Fibroblast of lung (primary cell): ENCODE measurements at regions not wholly inside any gene's neighbourhood (a gene's known extent, or its start where the extent isn't known, plus 50 kb on each side); places are given as distances from the start of the nearest gene placed in this dataset.
A peak's percentile ranks its signal among the peaks of the same experiment; 100 is the strongest.

Source experiments
- DNase-seq, 2 donors: peaks; one replicate each; pipeline versions ENCODE4 v3.0.0 to v3.0.0-alpha.2; 2010; ENCODE audit warnings: low read depth in 2 of 2
- H2AFZ ChIP-seq: 2 replicates; pipeline ENCODE4 v1.5.1; 2012; ENCODE audit warnings: low read length, control low read depth, inconsistent platforms
- H3K27ac ChIP-seq: 2 replicates; pipeline ENCODE4 v1.5.1; 2011; ENCODE audit warnings: low read length, control low read depth; ENCODE audit not compliant: insufficient read depth
- H3K27me3 ChIP-seq: 2 replicates; pipeline ENCODE4 v1.5.1; 2011; ENCODE audit warnings: mild to moderate bottlenecking, low read length; ENCODE audit not compliant: control insufficient read depth, insufficient read depth
- H3K36me3 ChIP-seq: 2 replicates; pipeline ENCODE4 v1.5.1; 2011; ENCODE audit warnings: low read length; ENCODE audit not compliant: control insufficient read depth, insufficient read depth
- H3K4me1 ChIP-seq: 2 replicates; pipeline ENCODE4 v1.5.1; 2011; ENCODE audit warnings: low read length; ENCODE audit not compliant: control insufficient read depth, insufficient read depth; ENCODE audit errors: extremely low read depth
- H3K4me2 ChIP-seq: 2 replicates; pipeline ENCODE4 v1.5.1; 2011; ENCODE audit warnings: low read length, control low read depth; ENCODE audit not compliant: insufficient read depth; ENCODE audit errors: extremely low read depth
- H3K4me3 ChIP-seq, 4 experiments: fragments of 200-600 bp in 1 of 4; sonication (generic) in 1 of 4; replicated peaks in 1 of 4; 2 replicates each; pipeline ENCODE4 v1.5.1; 2011 to 2016; ENCODE audit warnings: low read length in 4 of 4, low read depth in 3 of 4, mild to moderate bottlenecking in 3 of 4, control low read depth in 2 of 4, inconsistent platforms in 1 of 4, mixed read lengths in 1 of 4; ENCODE audit not compliant: insufficient read depth in 1 of 4; ENCODE audit errors: control extremely low read depth in 1 of 4
- H3K79me2 ChIP-seq: 2 replicates; pipeline ENCODE4 v1.5.1; 2012; ENCODE audit warnings: mild to moderate bottlenecking, low read length, inconsistent platforms; ENCODE audit not compliant: control insufficient read depth, insufficient read depth
- H3K9ac ChIP-seq: 2 replicates; pipeline ENCODE4 v1.5.1; 2011; ENCODE audit warnings: mild to moderate bottlenecking, low read length, control low read depth; ENCODE audit not compliant: insufficient read depth
- H3K9me3 ChIP-seq: 2 replicates; pipeline ENCODE4 v1.5.1; 2012; ENCODE audit warnings: low read depth, low read length; ENCODE audit not compliant: control insufficient read depth, insufficient read depth
- H4K20me1 ChIP-seq: 2 replicates; pipeline ENCODE4 v1.5.1; 2011; ENCODE audit warnings: low read length; ENCODE audit not compliant: control insufficient read depth, insufficient read depth; ENCODE audit errors: extremely low read depth
- CTCF ChIP-seq, 2 donors: IDR thresholded peaks in 1 of 2; conservative IDR thresholded peaks in 1 of 2; 1 replicate in 1 of 2; 2 replicates in 1 of 2; pipeline ENCODE4 v1.5.1; 2011 to 2012; ENCODE audit warnings: low read length in 2 of 2, control low read depth in 1 of 2, inconsistent platforms in 1 of 2, low read depth in 1 of 2, mild to moderate bottlenecking in 1 of 2
- EZH2 ChIP-seq: IDR thresholded peaks from 2 replicates; pipeline ENCODE4 v1.5.1; 2012; ENCODE audit warnings: low read length, control low read depth, mild to moderate bottlenecking; ENCODE audit errors: missing control alignments

- no peaks in the 10 kb centered on the region for H3K9me3 ChIP-seq
- DNase-seq = no peak
- H2AFZ ChIP-seq = no peak overlapping the region
- H4K20me1 ChIP-seq = no peaks in the 10 kb centered on the region
- H3K27me3 ChIP-seq = no peaks in the 10 kb centered on the region
- no peaks in the 10 kb centered on the region for H3K36me3 ChIP-seq
- TF ChIP-seq EZH2 = no peak
- no peak for TF ChIP-seq CTCF (conservative IDR thresholded peaks at IDR 0.05 in 1 of 2, IDR thresholded peaks at IDR 0.05 in 1 of 2; ENCODE audit: low read depth in 1 of 2, low read length in 2 of 2)
- no peaks in the 10 kb centered on the region for H3K4me1 ChIP-seq
- no peaks in the 10 kb centered on the region for H3K79me2 ChIP-seq
- H3K4me2 ChIP-seq = no peak overlapping the region
- no peak overlapping the region for H3K27ac ChIP-seq
- H3K9ac ChIP-seq = no peak overlapping the region
- H3K4me3 ChIP-seq = no peak overlapping the region
These were observed 491.9 kb downstream of the MN1 start for GRCh38 chr22:27309697-27310096.

- Histone ChIP-seq H3K4me3 (no peak overlapping the region), H3K36me3 (no peaks in the 10 kb centered on the region), H3K9me3 (no peaks in the 10 kb centered on the region), H3K27ac (no peak overlapping the region), H3K79me2 (no peaks in the 10 kb centered on the region), H3K27me3 (no peaks in the 10 kb centered on the region), H3K4me1 (no peaks in the 10 kb centered on the region), H2AFZ (no peak overlapping the region), H3K9ac (no peak overlapping the region), H4K20me1 (no peaks in the 10 kb centered on the region), H3K4me2 (no peak overlapping the region)
- DNase-seq = no peak
- TF ChIP-seq EZH2 (no peak), CTCF (conservative IDR thresholded peaks at IDR 0.05 in 1 of 2, IDR thresholded peaks at IDR 0.05 in 1 of 2; ENCODE audit: low read depth in 1 of 2, low read length in 2 of 2) (no peak)
These were observed 490.4 kb downstream of the MN1 start for GRCh38 chr22:27310966-27311697.

GRCh38 chr22:27311698-27312550 is 489.6 kb downstream of the MN1 start:
- Histone ChIP-seq H3K4me1 (no peaks in the 10 kb centered on the region), H3K36me3 (no peaks in the 10 kb centered on the region), H2AFZ (no peak overlapping the region), H3K4me3 (no peak overlapping the region), H3K9me3 (no peaks in the 10 kb centered on the region), H3K4me2 (no peak overlapping the region), H3K27me3 (no peaks in the 10 kb centered on the region), H3K27ac (no peak overlapping the region), H3K79me2 (no peaks in the 10 kb centered on the region), H3K9ac (no peak overlapping the region), H4K20me1 (no peaks in the 10 kb centered on the region)
- DNase-seq = peak in 1 of 2 donors; percentile 47
- TF ChIP-seq CTCF (conservative IDR thresholded peaks at IDR 0.05 in 1 of 2, IDR thresholded peaks at IDR 0.05 in 1 of 2; ENCODE audit: low read depth in 1 of 2, low read length in 2 of 2) = no peak
- no peak for TF ChIP-seq EZH2
